Tibial nerve (tissue), 4 donors: ENCODE measurements at regions not wholly inside any gene's neighbourhood (a gene's known extent, or its start where the extent isn't known, plus 50 kb on each side); places are given as distances from the start of the nearest gene placed in this dataset.

Source experiments
- EP300 ChIP-seq, 2 donors: sonication (generic); formaldehyde crosslinking; IDR thresholded peaks; one replicate each; pipeline ENCODE4 v1.6.1; 2017; ENCODE audit warnings: antibody characterized with exemption in 2 of 2, mild to moderate bottlenecking in 1 of 2
- POLR2A ChIP-seq, 2 donors: fragments of 450-650 bp; IDR thresholded peaks; one replicate each; pipeline ENCODE4 v1.6.1; 2017; ENCODE audit warnings: antibody characterized with exemption in 2 of 2, mild to moderate bottlenecking in 2 of 2, moderate library complexity in 2 of 2
- TF ChIP-seq, protein P1 (sequence below), 5 experiments: fragments of 200-600 bp in 3 of 5; fragments of 450-650 bp in 2 of 5; sonication (generic) in 3 of 5; IDR thresholded peaks; one replicate each; pipeline ENCODE4 v1.5.1; 2016 to 2019; ENCODE audit warnings: antibody characterized with exemption in 5 of 5, mild to moderate bottlenecking in 3 of 5, moderate library complexity in 2 of 5

GRCh38 chr11:134941326-134941725, 529.3 kb upstream of the B3GAT1 start:
- TF ChIP-seq, protein P1, sequence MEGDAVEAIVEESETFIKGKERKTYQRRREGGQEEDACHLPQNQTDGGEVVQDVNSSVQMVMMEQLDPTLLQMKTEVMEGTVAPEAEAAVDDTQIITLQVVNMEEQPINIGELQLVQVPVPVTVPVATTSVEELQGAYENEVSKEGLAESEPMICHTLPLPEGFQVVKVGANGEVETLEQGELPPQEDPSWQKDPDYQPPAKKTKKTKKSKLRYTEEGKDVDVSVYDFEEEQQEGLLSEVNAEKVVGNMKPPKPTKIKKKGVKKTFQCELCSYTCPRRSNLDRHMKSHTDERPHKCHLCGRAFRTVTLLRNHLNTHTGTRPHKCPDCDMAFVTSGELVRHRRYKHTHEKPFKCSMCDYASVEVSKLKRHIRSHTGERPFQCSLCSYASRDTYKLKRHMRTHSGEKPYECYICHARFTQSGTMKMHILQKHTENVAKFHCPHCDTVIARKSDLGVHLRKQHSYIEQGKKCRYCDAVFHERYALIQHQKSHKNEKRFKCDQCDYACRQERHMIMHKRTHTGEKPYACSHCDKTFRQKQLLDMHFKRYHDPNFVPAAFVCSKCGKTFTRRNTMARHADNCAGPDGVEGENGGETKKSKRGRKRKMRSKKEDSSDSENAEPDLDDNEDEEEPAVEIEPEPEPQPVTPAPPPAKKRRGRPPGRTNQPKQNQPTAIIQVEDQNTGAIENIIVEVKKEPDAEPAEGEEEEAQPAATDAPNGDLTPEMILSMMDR (IDR thresholded peaks at IDR 0.05), result no peak
- TF ChIP-seq EP300 (IDR thresholded peaks at IDR 0.05), result no peak
- TF ChIP-seq POLR2A (IDR thresholded peaks at IDR 0.05), result no peak
